H1 (cell line): ENCODE measurements at regions not wholly inside any gene's neighbourhood (a gene's known extent, or its start where the extent isn't known, plus 50 kb on each side); places are given as distances from the start of the nearest gene placed in this dataset.
A peak's percentile ranks its signal among the peaks of the same experiment; 100 is the strongest.

Experiments
- CTCF ChIA-PET: fragments of 300-600 bp; sonication (Branson Sonifier 250); formaldehyde crosslinking; loops from one replicate; lab custom pipeline; 2021; ENCODE audit not compliant: partially characterized antibody; lab: Charles Lee
- POLR2A ChIA-PET: fragments of 300-600 bp; sonication (Branson Sonifier 250); formaldehyde crosslinking; loops from one replicate; lab custom pipeline; 2021; ENCODE audit warnings: inconsistent platforms; ENCODE audit not compliant: partially characterized antibody; lab: Charles Lee
- DNase-seq, 2 experiments: peaks; one replicate each; pipeline versions ENCODE4 v3.0.0 to v3.0.0-alpha.2; 2010 to 2022; ENCODE audit warnings: low spot score in 2 of 2, low read depth in 1 of 2, mixed read lengths in 1 of 2
- FAIRE-seq: peaks from 2 replicates; lab custom pipeline; 2011; peaks lifted over from hg19 to GRCh38; lab: Jason Lieb, UNC
- H2AFZ ChIP-seq: 2 replicates; pipeline ENCODE4 v1.8.1; 2012; ENCODE audit warnings: low read length, inconsistent platforms
- H2AK5ac ChIP-seq: 2 replicates; pipeline ENCODE4 v1.6.1; 2013; ENCODE audit warnings: low read depth, low read length
- H2BK120ac ChIP-seq: replicated peaks from 2 replicates; pipeline ENCODE3; 2013; ENCODE audit warnings: low read depth, low read length, inconsistent platforms
- H2BK12ac ChIP-seq: 2 replicates; pipeline ENCODE4 v1.6.1; 2013; ENCODE audit warnings: low read depth, low read length
- H2BK15ac ChIP-seq: 2 replicates; pipeline ENCODE4 v1.6.1; 2013; ENCODE audit warnings: low read length
- H2BK20ac ChIP-seq: 2 replicates; pipeline ENCODE4 v1.6.1; 2013; ENCODE audit warnings: low read length
- H2BK5ac ChIP-seq: 2 replicates; pipeline ENCODE4 v1.6.1; 2013; ENCODE audit warnings: low read depth, low read length
- H3K14ac ChIP-seq: 2 replicates; pipeline ENCODE4 v1.6.1; 2013; ENCODE audit warnings: inconsistent platforms; ENCODE audit not compliant: insufficient read length
- H3K18ac ChIP-seq: 2 replicates; pipeline ENCODE4 v1.6.1; 2013; ENCODE audit warnings: low read length; ENCODE audit errors: extremely low read depth
- H3K23ac ChIP-seq: 2 replicates; pipeline ENCODE4 v1.6.1; 2013; ENCODE audit warnings: inconsistent platforms; ENCODE audit not compliant: insufficient read length
- H3K23me2 ChIP-seq: 2 replicates; pipeline ENCODE4 v1.6.1; 2013; ENCODE audit warnings: low read depth, low read length
- H3K27ac ChIP-seq: 2 replicates; pipeline ENCODE4 v1.6.1; 2011; ENCODE audit warnings: low read depth, low read length, inconsistent platforms
- H3K27me3 ChIP-seq, 4 experiments: replicated peaks in 1 of 4; 1 replicate in 1 of 4; 2 replicates in 3 of 4; pipeline versions ENCODE4 v1.6.1 to v1.8.1; 2011 to 2013; ENCODE audit warnings: low read length in 3 of 4, mild to moderate bottlenecking in 3 of 4, inconsistent platforms in 2 of 4, mixed read lengths in 2 of 4, moderate library complexity in 1 of 4; ENCODE audit not compliant: control insufficient read depth in 3 of 4, insufficient read depth in 3 of 4; ENCODE audit errors: extremely low read depth in 1 of 4
- H3K36me3 ChIP-seq, 4 experiments: 2 replicates each; pipeline versions ENCODE4 v1.6.1 to v1.8.1; 2011 to 2013; ENCODE audit warnings: mild to moderate bottlenecking in 4 of 4, low read length in 3 of 4, moderate library complexity in 2 of 4, control low read depth in 1 of 4, inconsistent platforms in 1 of 4; ENCODE audit not compliant: insufficient read depth in 4 of 4, control insufficient read depth in 2 of 4
- H3K4ac ChIP-seq: replicated peaks from 2 replicates; pipeline ENCODE3; 2013; ENCODE audit warnings: low read length, low read depth, mixed read lengths, inconsistent platforms; ENCODE audit not compliant: insufficient read length
- H3K4me1 ChIP-seq, 4 experiments: replicated peaks in 1 of 4; 1 replicate in 1 of 4; 2 replicates in 3 of 4; pipeline versions ENCODE4 v1.6.1 to v1.8.1; 2011 to 2013; ENCODE audit warnings: low read length in 3 of 4, inconsistent platforms in 2 of 4, mixed read lengths in 1 of 4; ENCODE audit not compliant: insufficient read depth in 4 of 4, control insufficient read depth in 3 of 4
- H3K4me2 ChIP-seq, 2 experiments: 2 replicates each; pipeline versions ENCODE4 v1.6.1 to v1.8.1; 2011 to 2013; ENCODE audit warnings: low read depth in 2 of 2, low read length in 2 of 2, control low read depth in 1 of 2, inconsistent platforms in 1 of 2, mild to moderate bottlenecking in 1 of 2; ENCODE audit not compliant: insufficient read depth in 1 of 2
- H3K4me3 ChIP-seq, 4 experiments: fragments of 200-600, 300-600 bp in 1 of 4; sonication (generic), shearing (Covaris generic), sonication (Bioruptor Twin) in 1 of 4; 2 replicates each; pipeline versions ENCODE4 v1.5.1 to v1.8.1; 2011 to 2016; ENCODE audit warnings: low read length in 4 of 4, low read depth in 3 of 4, control low read depth in 2 of 4, inconsistent platforms in 2 of 4, mild to moderate bottlenecking in 2 of 4, mixed read lengths in 1 of 4, moderate library complexity in 1 of 4; ENCODE audit not compliant: insufficient read depth in 2 of 4; ENCODE audit errors: extremely low read depth in 1 of 4
- H3K56ac ChIP-seq: replicated peaks from 2 replicates; pipeline ENCODE3; 2013; ENCODE audit warnings: low read depth, mild to moderate bottlenecking, mixed read lengths, low read length, inconsistent platforms; ENCODE audit not compliant: insufficient read length
- H3K79me1 ChIP-seq: 2 replicates; pipeline ENCODE4 v1.6.1; 2013; ENCODE audit warnings: low read depth, low read length, control low read depth
- H3K79me2 ChIP-seq, 2 experiments: 2 replicates each; pipeline versions ENCODE4 v1.6.1 to v1.8.1; 2012 to 2013; ENCODE audit warnings: low read length in 2 of 2, mild to moderate bottlenecking in 2 of 2, inconsistent platforms in 1 of 2; ENCODE audit not compliant: insufficient read depth in 2 of 2, control insufficient read depth in 1 of 2
- H3K9ac ChIP-seq, 4 experiments: replicated peaks in 1 of 4; 1 replicate in 1 of 4; 2 replicates in 3 of 4; pipeline versions ENCODE4 v1.6.1 to v1.8.1; 2011 to 2013; ENCODE audit warnings: low read depth in 3 of 4, low read length in 3 of 4, control low read depth in 2 of 4, mild to moderate bottlenecking in 2 of 4, moderate library complexity in 2 of 4, inconsistent platforms in 1 of 4; ENCODE audit errors: extremely low read depth in 1 of 4
- H3K9me3 ChIP-seq, 2 experiments: 2 replicates each; pipeline versions ENCODE4 v1.6.1 to v1.8.1; 2012 to 2013; ENCODE audit warnings: mild to moderate bottlenecking in 2 of 2, moderate library complexity in 2 of 2, control low read depth in 1 of 2, inconsistent platforms in 1 of 2, low read depth in 1 of 2, low read length in 1 of 2, mixed read lengths in 1 of 2; ENCODE audit not compliant: insufficient read depth in 2 of 2
- H4K20me1 ChIP-seq, 2 experiments: replicated peaks in 1 of 2; 2 replicates each; pipeline versions ENCODE3 to v1.8.1; 2011 to 2013; ENCODE audit warnings: inconsistent platforms in 2 of 2, low read length in 2 of 2, mild to moderate bottlenecking in 1 of 2; ENCODE audit not compliant: insufficient read depth in 2 of 2, control insufficient read depth in 1 of 2
- H4K5ac ChIP-seq: 2 replicates; pipeline ENCODE4 v1.6.1; 2013; ENCODE audit warnings: low read length, low read depth, mixed read lengths, inconsistent platforms; ENCODE audit not compliant: insufficient read length
- H4K8ac ChIP-seq: 2 replicates; pipeline ENCODE4 v1.8.0; 2013; ENCODE audit warnings: mild to moderate bottlenecking, moderate library complexity, low read length, inconsistent platforms; ENCODE audit not compliant: insufficient read depth; ENCODE audit errors: extremely low read depth
- H4K91ac ChIP-seq: replicated peaks from 2 replicates; pipeline ENCODE3; 2013; ENCODE audit warnings: low read length, mixed read lengths, inconsistent platforms; ENCODE audit not compliant: insufficient read length
- ATF3 ChIP-seq: IDR thresholded peaks from 2 replicates; pipeline ENCODE4 v1.6.1; 2011; ENCODE audit warnings: low read depth, mild to moderate bottlenecking, low read length; ENCODE audit not compliant: insufficient read depth
- CBX8 ChIP-seq: fragments of 300-800, 300-1000 bp; sonication (generic); IDR thresholded peaks from 2 replicates; pipeline ENCODE4 v1.7.1; 2016; ENCODE audit warnings: low read depth, low read length, borderline replicate concordance
- EGR1 ChIP-seq: IDR thresholded peaks from 2 replicates; pipeline ENCODE4 v1.6.1; 2011; ENCODE audit warnings: low read depth, low read length, borderline replicate concordance
- EZH2 ChIP-seq: fragments of 200-600 bp; sonication (generic); IDR thresholded peaks from 2 replicates; pipeline ENCODE4 v1.7.1; 2012; ENCODE audit warnings: low read depth, mild to moderate bottlenecking, moderate library complexity, low read length, inconsistent platforms; ENCODE audit not compliant: severe bottlenecking
- GABPA ChIP-seq: IDR thresholded peaks from 2 replicates; pipeline ENCODE4 v1.6.1; 2011; ENCODE audit warnings: mild to moderate bottlenecking, low read length, moderate library complexity, borderline replicate concordance; ENCODE audit not compliant: insufficient read depth
- JUN ChIP-seq: IDR thresholded peaks from 2 replicates; pipeline ENCODE4 v1.6.1; 2011; ENCODE audit warnings: low read depth, mild to moderate bottlenecking, improper control_type of control experiment, low read length
- MAFK ChIP-seq: IDR thresholded peaks from 2 replicates; pipeline ENCODE4 v1.6.1; 2012; ENCODE audit warnings: low read depth, mild to moderate bottlenecking, improper control_type of control experiment, low read length
- PHF8 ChIP-seq: fragments of 200-600 bp; sonication (generic); conservative IDR thresholded peaks from 2 replicates; pipeline ENCODE4 v1.7.1; 2012; ENCODE audit warnings: low read depth, mild to moderate bottlenecking, inconsistent platforms, low read length, moderate library complexity
- RBBP5 ChIP-seq: IDR thresholded peaks from 2 replicates; pipeline ENCODE4 v1.7.1; 2012; ENCODE audit warnings: low read depth, mild to moderate bottlenecking, inconsistent platforms, low read length, moderate library complexity, borderline replicate concordance
- RXRA ChIP-seq: IDR thresholded peaks from 2 replicates; pipeline ENCODE4 v1.6.1; 2011; ENCODE audit warnings: low read depth, mild to moderate bottlenecking, low read length, moderate library complexity; ENCODE audit not compliant: insufficient read depth
- TEAD4 ChIP-seq: IDR thresholded peaks from 2 replicates; pipeline ENCODE4 v1.6.1; 2012; ENCODE audit warnings: low read depth, low read length, inconsistent platforms, mixed read lengths
- WGBS, 2 experiments: shearing (Covaris generic) in 1 of 2; methylation state at CpG; one replicate each; pipeline versions ENCODE4 v1.1.6 to v1.1.7; 2013 to 2015; ENCODE audit warnings: low lambda C conversion rate in 2 of 2, mixed read lengths in 2 of 2, inconsistent platforms in 1 of 2, low coverage in 1 of 2, missing lambda C conversion rate in 1 of 2; ENCODE audit not compliant: insufficient replicate concordance in 2 of 2, insufficient coverage in 1 of 2, insufficient read length in 1 of 2; ENCODE audit errors: extremely low coverage in 1 of 2, missing lambda C conversion rate in 1 of 2; 5-methylcytosine and 5-hydroxymethylcytosine counted together

GRCh38 chr11:131178020-131178419 lies 192.4 kb upstream of the NTM start:
- no peak for FAIRE-seq
- no peak for TF ChIP-seq GABPA
- TF ChIP-seq TEAD4: no peak
- no peak for TF ChIP-seq ATF3
- no peak for TF ChIP-seq PHF8
- no peak for TF ChIP-seq EZH2
- no peak for TF ChIP-seq CBX8
- no peak for TF ChIP-seq RBBP5
- no peak for TF ChIP-seq JUN
- no peak for TF ChIP-seq RXRA
- TF ChIP-seq MAFK: no peak
- no peak for TF ChIP-seq EGR1

More at GRCh38 chr11:131178020-131178419, 192.4 kb upstream of the NTM start:
- Histone ChIP-seq H3K79me2 (no peaks in the 10 kb centered on the region), H3K14ac (no peak overlapping the region), H2AK5ac (no peak overlapping the region), H3K79me1 (no peaks in the 10 kb centered on the region), H2BK120ac (no peak overlapping the region), H4K8ac (no peak overlapping the region), H4K20me1 (no peaks in the 10 kb centered on the region), H3K4me2 (no peak overlapping the region), H2AFZ (no peak overlapping the region), H2BK15ac (0 out of 2 replicates have a peak overlapping the region, but pooled peaks have one; percentile 96), H3K27ac (no peak overlapping the region), H3K36me3 (no peaks in the 10 kb centered on the region), H3K9me3 (peaks cover 0 to 3% of the 10 kb centered on the region in 2 experiments; a peak in 1 of 4 replicates), H3K56ac (no peak overlapping the region), H4K5ac (no peak overlapping the region), H3K23ac (no peak overlapping the region), H3K9ac (no peak overlapping the region), H3K27me3 (no peaks in the 10 kb centered on the region), H3K4me3 (no peak overlapping the region), H3K23me2 (no peaks in the 10 kb centered on the region), H2BK20ac (peak overlapping the region; percentile 87; the same call in 1 of the 2 replicates), H3K4me1 (peaks cover 0 to 6% (median 1%) of the 10 kb centered on the region in 4 experiments; a peak in 3 of 7 replicates), H2BK5ac (peak overlapping the region; percentile 45; the same call in 1 of the 2 replicates), H4K91ac (peak overlapping the region; percentile 34), H3K4ac (peak overlapping the region; percentile 49), H2BK12ac (peak overlapping the region; percentile 91), H3K18ac (peak overlapping the region; percentile 51; the same call in 1 of the 2 replicates)
- POLR2A ChIA-PET: interaction anchor here (0.8 to 1.7 kb wide), 5 partner anchors 8 to 103 kb away, joined by 3 to 4 read pairs (median 3); no protein-coding TSS in a partner anchor
- CTCF ChIA-PET: interaction anchor here (1.0 to 2.4 kb wide), 10 partner anchors 9 to 402 kb away, joined by 3 to 21 read pairs (median 4); no protein-coding TSS in a partner anchor
- WGBS, 2 experiments: 83% methylated on average over 11 of the region's 11 CpGs; no CpG with 5 or more reads in 1 of the 2 experiments
- DNase-seq: no peak
